ENCODE measurements at regions not wholly inside any gene's neighbourhood (a gene's known extent, or its start where the extent isn't known, plus 50 kb on each side); places are given as distances from the start of the nearest gene placed in this dataset.

DNA sequence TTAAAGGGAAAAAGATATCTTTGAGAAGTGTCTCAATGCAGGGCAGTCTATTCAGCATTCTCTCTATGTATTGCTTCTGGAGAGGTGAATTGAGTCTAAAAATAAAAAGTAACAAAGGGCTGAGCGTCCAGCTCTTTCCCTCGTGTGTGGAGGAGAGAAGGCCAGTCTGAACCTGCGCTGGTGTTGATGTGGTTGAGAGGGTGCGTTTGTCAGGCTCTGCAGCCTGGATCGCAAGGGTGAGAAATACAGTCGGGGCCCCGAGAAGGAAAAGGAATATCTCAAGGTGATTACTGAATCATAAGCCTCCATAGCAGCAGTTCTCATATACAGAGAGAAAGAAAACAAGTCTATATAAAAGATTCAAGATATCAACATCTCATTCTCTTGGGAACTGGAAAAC, 494.1 kb upstream of the MDFIC2 start (continued):
- TF ChIP-seq, protein P1, sequence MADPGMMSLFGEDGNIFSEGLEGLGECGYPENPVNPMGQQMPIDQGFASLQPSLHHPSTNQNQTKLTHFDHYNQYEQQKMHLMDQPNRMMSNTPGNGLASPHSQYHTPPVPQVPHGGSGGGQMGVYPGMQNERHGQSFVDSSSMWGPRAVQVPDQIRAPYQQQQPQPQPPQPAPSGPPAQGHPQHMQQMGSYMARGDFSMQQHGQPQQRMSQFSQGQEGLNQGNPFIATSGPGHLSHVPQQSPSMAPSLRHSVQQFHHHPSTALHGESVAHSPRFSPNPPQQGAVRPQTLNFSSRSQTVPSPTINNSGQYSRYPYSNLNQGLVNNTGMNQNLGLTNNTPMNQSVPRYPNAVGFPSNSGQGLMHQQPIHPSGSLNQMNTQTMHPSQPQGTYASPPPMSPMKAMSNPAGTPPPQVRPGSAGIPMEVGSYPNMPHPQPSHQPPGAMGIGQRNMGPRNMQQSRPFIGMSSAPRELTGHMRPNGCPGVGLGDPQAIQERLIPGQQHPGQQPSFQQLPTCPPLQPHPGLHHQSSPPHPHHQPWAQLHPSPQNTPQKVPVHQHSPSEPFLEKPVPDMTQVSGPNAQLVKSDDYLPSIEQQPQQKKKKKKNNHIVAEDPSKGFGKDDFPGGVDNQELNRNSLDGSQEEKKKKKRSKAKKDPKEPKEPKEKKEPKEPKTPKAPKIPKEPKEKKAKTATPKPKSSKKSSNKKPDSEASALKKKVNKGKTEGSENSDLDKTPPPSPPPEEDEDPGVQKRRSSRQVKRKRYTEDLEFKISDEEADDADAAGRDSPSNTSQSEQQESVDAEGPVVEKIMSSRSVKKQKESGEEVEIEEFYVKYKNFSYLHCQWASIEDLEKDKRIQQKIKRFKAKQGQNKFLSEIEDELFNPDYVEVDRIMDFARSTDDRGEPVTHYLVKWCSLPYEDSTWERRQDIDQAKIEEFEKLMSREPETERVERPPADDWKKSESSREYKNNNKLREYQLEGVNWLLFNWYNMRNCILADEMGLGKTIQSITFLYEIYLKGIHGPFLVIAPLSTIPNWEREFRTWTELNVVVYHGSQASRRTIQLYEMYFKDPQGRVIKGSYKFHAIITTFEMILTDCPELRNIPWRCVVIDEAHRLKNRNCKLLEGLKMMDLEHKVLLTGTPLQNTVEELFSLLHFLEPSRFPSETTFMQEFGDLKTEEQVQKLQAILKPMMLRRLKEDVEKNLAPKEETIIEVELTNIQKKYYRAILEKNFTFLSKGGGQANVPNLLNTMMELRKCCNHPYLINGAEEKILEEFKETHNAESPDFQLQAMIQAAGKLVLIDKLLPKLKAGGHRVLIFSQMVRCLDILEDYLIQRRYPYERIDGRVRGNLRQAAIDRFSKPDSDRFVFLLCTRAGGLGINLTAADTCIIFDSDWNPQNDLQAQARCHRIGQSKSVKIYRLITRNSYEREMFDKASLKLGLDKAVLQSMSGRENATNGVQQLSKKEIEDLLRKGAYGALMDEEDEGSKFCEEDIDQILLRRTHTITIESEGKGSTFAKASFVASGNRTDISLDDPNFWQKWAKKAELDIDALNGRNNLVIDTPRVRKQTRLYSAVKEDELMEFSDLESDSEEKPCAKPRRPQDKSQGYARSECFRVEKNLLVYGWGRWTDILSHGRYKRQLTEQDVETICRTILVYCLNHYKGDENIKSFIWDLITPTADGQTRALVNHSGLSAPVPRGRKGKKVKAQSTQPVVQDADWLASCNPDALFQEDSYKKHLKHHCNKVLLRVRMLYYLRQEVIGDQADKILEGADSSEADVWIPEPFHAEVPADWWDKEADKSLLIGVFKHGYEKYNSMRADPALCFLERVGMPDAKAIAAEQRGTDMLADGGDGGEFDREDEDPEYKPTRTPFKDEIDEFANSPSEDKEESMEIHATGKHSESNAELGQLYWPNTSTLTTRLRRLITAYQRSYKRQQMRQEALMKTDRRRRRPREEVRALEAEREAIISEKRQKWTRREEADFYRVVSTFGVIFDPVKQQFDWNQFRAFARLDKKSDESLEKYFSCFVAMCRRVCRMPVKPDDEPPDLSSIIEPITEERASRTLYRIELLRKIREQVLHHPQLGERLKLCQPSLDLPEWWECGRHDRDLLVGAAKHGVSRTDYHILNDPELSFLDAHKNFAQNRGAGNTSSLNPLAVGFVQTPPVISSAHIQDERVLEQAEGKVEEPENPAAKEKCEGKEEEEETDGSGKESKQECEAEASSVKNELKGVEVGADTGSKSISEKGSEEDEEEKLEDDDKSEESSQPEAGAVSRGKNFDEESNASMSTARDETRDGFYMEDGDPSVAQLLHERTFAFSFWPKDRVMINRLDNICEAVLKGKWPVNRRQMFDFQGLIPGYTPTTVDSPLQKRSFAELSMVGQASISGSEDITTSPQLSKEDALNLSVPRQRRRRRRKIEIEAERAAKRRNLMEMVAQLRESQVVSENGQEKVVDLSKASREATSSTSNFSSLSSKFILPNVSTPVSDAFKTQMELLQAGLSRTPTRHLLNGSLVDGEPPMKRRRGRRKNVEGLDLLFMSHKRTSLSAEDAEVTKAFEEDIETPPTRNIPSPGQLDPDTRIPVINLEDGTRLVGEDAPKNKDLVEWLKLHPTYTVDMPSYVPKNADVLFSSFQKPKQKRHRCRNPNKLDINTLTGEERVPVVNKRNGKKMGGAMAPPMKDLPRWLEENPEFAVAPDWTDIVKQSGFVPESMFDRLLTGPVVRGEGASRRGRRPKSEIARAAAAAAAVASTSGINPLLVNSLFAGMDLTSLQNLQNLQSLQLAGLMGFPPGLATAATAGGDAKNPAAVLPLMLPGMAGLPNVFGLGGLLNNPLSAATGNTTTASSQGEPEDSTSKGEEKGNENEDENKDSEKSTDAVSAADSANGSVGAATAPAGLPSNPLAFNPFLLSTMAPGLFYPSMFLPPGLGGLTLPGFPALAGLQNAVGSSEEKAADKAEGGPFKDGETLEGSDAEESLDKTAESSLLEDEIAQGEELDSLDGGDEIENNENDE (IDR thresholded peaks at IDR 0.05; ENCODE audit: low read depth, low read length) = no peak
- TF ChIP-seq, protein P2, sequence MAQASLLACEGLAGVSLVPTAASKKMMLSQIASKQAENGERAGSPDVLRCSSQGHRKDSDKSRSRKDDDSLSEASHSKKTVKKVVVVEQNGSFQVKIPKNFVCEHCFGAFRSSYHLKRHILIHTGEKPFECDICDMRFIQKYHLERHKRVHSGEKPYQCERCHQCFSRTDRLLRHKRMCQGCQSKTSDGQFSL (CRISPR knock-in tag; IDR thresholded peaks at IDR 0.05) = no peak
- TF ChIP-seq, protein P2 (tag; IDR thresholded peaks at IDR 0.05) = no peak
- TF ChIP-seq ZNF217 (CRISPR knock-in tag; IDR thresholded peaks at IDR 0.05) = no peak
- TF ChIP-seq SAFB2 (IDR thresholded peaks at IDR 0.05; ENCODE audit: borderline replicate concordance, low read depth, low read length, severe bottlenecking) = no peak
